Uterus (tissue), 3 donors: ENCODE measurements at regions not wholly inside any gene's neighbourhood (a gene's known extent, or its start where the extent isn't known, plus 50 kb on each side); places are given as distances from the start of the nearest gene placed in this dataset.

Experiments
- DNase-seq, 2 donors: peaks; one replicate each; pipeline ENCODE4 v3.0.0-alpha.2; 2019 to 2020
- H3K27ac ChIP-seq, 2 donors: fragments of 200-600 bp; sonication (generic); 1 replicate in 1 of 2; 2 replicates in 1 of 2; pipeline ENCODE4 v1.5.1; 2016 to 2018
- H3K27me3 ChIP-seq, 2 donors: fragments of 200-600 bp; sonication (generic); one replicate each; pipeline ENCODE4 v1.5.1; 2018 to 2019; ENCODE audit warnings: control low read depth in 1 of 2
- H3K36me3 ChIP-seq, 2 donors: fragments of 200-600 bp; sonication (generic); one replicate each; pipeline ENCODE4 v1.5.1; 2019; ENCODE audit warnings: control low read depth in 1 of 2
- H3K4me1 ChIP-seq, 2 donors: fragments of 200-600 bp; sonication (generic); one replicate each; pipeline ENCODE4 v1.5.1; 2018 to 2019; ENCODE audit warnings: control low read depth in 1 of 2
- H3K4me3 ChIP-seq, 2 donors: fragments of 200-600 bp; sonication (generic); 1 replicate in 1 of 2; 2 replicates in 1 of 2; pipeline ENCODE4 v1.5.1; 2018 to 2019; ENCODE audit warnings: mild to moderate bottlenecking in 1 of 2
- H3K9me3 ChIP-seq, 2 donors: fragments of 200-600 bp; sonication (generic); one replicate each; pipeline ENCODE4 v1.5.1; 2019; ENCODE audit warnings: control low read depth in 1 of 2
- POLR2A ChIP-seq, 2 donors: fragments of 450-650 bp; IDR thresholded peaks; one replicate each; pipeline ENCODE4 v1.6.1; 2016; ENCODE audit warnings: antibody characterized with exemption in 2 of 2, mild to moderate bottlenecking in 1 of 2, moderate library complexity in 1 of 2
- intact Hi-C: fragments of 100-400 bp; cut with DNase I; formaldehyde crosslinking; loops from one replicate; pipeline ENCODE4 v1.15.1; 2023; ENCODE audit warnings: low total_unique reads
- TF ChIP-seq, protein P1 (sequence below), 4 experiments: fragments of 200-600 bp in 2 of 4; fragments of 450-650 bp in 2 of 4; sonication (generic) in 2 of 4; IDR thresholded peaks; one replicate each; pipeline ENCODE4 v1.5.1; 2016 to 2019; ENCODE audit warnings: antibody characterized with exemption in 4 of 4, mild to moderate bottlenecking in 2 of 4, moderate library complexity in 1 of 4
- donor health status: DM: yes; HTN: yes; CAD: no.

DNA sequence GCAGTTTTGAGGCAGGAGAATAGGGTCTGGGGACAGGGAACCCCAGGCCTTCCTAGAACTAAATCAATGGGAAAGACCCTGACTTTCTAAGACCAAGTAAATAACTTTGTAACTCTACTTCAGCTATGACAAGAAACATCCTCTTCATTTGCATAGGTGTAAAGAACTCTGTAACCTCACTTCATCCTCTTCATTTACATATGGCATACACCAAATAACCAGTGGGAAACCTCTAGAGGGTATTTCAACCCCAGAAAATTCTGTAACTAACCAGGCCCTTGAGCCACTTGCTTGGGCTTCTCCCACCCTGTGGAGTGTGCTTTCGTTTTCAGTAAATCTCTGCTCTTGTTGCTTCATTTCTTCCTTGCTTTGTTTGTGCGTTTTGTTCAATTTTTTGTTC is 495.6 kb downstream of the SIPA1L2 start:
- intact Hi-C loops, result no loop called here
- Histone ChIP-seq H3K36me3 (no peaks in the 10 kb centered on the region), H3K4me1 (no peaks in the 10 kb centered on the region), H3K9me3 (no peaks in the 10 kb centered on the region), H3K4me3 (no peak overlapping the region), H3K27me3 (no peaks in the 10 kb centered on the region), H3K27ac (no peak overlapping the region)
- no peak for DNase-seq
- TF ChIP-seq, protein P1, sequence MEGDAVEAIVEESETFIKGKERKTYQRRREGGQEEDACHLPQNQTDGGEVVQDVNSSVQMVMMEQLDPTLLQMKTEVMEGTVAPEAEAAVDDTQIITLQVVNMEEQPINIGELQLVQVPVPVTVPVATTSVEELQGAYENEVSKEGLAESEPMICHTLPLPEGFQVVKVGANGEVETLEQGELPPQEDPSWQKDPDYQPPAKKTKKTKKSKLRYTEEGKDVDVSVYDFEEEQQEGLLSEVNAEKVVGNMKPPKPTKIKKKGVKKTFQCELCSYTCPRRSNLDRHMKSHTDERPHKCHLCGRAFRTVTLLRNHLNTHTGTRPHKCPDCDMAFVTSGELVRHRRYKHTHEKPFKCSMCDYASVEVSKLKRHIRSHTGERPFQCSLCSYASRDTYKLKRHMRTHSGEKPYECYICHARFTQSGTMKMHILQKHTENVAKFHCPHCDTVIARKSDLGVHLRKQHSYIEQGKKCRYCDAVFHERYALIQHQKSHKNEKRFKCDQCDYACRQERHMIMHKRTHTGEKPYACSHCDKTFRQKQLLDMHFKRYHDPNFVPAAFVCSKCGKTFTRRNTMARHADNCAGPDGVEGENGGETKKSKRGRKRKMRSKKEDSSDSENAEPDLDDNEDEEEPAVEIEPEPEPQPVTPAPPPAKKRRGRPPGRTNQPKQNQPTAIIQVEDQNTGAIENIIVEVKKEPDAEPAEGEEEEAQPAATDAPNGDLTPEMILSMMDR (IDR thresholded peaks at IDR 0.05), result no peak
- TF ChIP-seq POLR2A (IDR thresholded peaks at IDR 0.05), result no peak

DNA sequence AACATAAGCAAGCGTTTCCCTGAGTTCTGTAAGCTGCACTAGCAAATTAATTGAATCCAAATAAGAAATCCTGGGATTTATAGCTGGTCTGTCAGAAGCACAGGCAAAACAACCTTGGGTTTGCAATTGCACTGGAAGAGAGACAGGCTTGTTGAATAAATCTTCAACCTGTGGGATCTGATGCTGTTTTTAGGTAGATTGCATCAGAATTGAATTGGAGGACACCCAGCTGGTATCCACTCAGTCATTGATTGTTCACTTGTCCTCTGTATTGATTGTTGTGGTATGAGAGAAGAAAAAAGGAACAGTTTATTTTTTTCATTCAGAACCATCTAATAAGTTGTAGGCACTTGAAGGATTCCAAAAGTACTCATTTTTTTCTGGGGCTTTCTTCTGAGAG is 497.4 kb downstream of the SIPA1L2 start:
- no peak for TF ChIP-seq POLR2A (IDR thresholded peaks at IDR 0.05)
- TF ChIP-seq, protein P1 (IDR thresholded peaks at IDR 0.05), result no peak
- no peaks in the 10 kb centered on the region for H3K9me3 ChIP-seq
- DNase-seq, result no peak
- H3K36me3 ChIP-seq, result no peaks in the 10 kb centered on the region
- H3K27me3 ChIP-seq, result no peaks in the 10 kb centered on the region
- H3K27ac ChIP-seq, result no peak overlapping the region
- no peaks in the 10 kb centered on the region for H3K4me1 ChIP-seq
- intact Hi-C loops, result no loop called here
- H3K4me3 ChIP-seq, result no peak overlapping the region

DNA sequence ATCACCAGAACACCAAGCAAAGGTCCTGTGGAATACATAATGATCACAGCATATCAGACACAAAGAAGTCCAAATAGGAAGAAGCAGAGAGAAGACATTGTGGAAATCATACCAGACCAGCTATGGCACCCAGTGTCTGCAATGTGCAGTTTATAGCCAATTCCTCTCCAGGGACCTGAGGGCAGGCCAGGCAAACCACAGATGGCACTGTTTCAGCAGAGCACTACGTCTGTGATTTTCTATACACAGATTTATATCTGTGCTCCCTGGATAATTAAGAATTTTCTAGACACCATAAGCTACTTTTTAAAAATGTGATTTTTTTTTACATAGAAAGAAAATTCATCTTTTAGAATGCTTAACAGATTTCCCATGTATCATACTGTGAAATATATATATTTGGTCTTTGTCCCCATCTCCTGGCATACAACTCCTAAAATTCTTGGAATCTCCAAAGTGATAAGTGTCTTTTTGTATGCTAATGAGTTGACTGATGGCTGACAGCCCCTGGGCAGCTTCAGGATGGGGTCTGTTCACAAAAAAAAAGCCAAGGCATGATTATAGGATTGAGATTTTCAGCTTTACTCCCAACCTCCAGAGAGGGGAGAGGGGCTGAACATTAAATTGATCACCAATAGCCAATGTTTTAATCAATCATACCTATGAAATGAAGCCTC is 498.1 kb downstream of the SIPA1L2 start:
- TF ChIP-seq, protein P1 (IDR thresholded peaks at IDR 0.05), result no peak
- no peak for TF ChIP-seq POLR2A (IDR thresholded peaks at IDR 0.05)
- no peak for DNase-seq
- no peaks in the 10 kb centered on the region for H3K36me3 ChIP-seq
- no peaks in the 10 kb centered on the region for H3K9me3 ChIP-seq
- H3K27me3 ChIP-seq, result no peaks in the 10 kb centered on the region
- intact Hi-C loops, result no loop called here
- H3K27ac ChIP-seq, result no peak overlapping the region
- H3K4me3 ChIP-seq, result no peak overlapping the region
- no peaks in the 10 kb centered on the region for H3K4me1 ChIP-seq

DNA sequence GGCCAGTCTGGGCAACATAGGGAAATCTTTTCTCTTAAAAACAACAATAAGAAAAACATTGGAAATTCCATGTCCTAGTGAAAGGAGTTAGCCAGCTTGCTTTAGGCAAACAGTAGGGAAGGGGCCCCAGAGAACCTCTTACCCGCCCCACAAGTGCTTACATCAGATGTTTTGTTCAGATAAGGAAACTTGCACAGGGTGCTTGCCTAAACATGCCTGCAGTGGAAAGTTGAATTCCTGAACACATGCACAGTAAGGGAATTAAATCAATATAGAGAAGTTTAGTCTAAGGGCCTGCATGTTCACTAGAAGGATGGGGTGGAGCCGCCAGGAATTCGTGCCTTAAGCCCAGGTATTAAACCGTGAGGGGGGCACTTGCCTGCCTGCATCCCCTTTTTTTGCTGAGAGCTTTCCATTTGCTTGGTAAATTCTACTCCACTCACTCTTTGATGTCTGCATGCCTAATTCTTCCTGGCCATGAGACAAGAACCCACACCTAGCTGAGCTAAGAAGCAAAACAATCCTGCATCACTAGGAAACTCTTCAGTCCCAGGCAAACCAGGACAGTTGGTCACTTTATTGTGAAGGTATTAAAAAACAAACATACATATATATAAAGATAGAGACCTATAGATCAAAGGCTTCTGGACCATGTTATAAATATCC is 499.0 kb downstream of the SIPA1L2 start:
- Histone ChIP-seq H3K9me3 (no peaks in the 10 kb centered on the region), H3K4me3 (no peak overlapping the region), H3K27ac (no peak overlapping the region), H3K36me3 (no peaks in the 10 kb centered on the region), H3K4me1 (no peaks in the 10 kb centered on the region), H3K27me3 (no peaks in the 10 kb centered on the region)
- intact Hi-C loops, result no loop called here
- no peak for DNase-seq
- TF ChIP-seq, protein P1 (IDR thresholded peaks at IDR 0.05), result no peak
- no peak for TF ChIP-seq POLR2A (IDR thresholded peaks at IDR 0.05)

DNA sequence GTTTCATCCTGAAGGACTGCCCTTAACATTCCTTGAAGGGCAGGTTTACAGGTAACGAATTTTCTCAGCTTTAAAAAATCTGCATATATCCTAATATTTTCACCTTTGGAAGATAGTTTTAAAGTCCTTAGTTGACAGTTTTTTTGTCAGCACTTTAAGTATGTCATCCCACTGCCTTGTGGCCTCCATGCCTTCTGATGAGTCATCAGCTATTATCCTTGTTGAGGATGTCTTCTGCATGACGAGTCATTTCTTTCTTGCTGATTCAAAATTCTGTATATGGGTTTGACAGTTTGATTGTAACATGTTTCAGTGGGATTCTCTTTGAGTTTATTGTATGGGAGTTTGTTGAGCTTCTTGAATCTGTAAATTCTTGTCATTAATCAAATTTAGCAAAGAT is 500.6 kb downstream of the DISC1 start:
- Histone ChIP-seq H3K4me1 (no peaks in the 10 kb centered on the region), H3K36me3 (no peaks in the 10 kb centered on the region), H3K4me3 (no peak overlapping the region), H3K27me3 (no peaks in the 10 kb centered on the region), H3K27ac (no peak overlapping the region), H3K9me3 (no peaks in the 10 kb centered on the region)
- intact Hi-C loops, result no loop called here
- no peak for DNase-seq
- TF ChIP-seq, protein P1 (IDR thresholded peaks at IDR 0.05), result no peak
- no peak for TF ChIP-seq POLR2A (IDR thresholded peaks at IDR 0.05)
